RWPE2 (cell line): ENCODE measurements at regions not wholly inside any gene's neighbourhood (a gene's known extent, or its start where the extent isn't known, plus 50 kb on each side); places are given as distances from the start of the nearest gene placed in this dataset.

Experiments
- ATAC-seq: fragments of 200-7000 bp; cut with Tn5 transposase; 3 replicates; pipeline ENCODE4 v1.9.1; 2021; ENCODE audit warnings: low read depth
- DNase-seq: peaks from one replicate; pipeline ENCODE4 v3.0.0-alpha.2; 2020; ENCODE audit warnings: low spot score
- H3K27ac ChIP-seq: fragments of 450-650 bp; 2 replicates; pipeline ENCODE4 v1.5.1; 2017; ENCODE audit warnings: mild to moderate bottlenecking; ENCODE audit not compliant: poor library complexity, severe bottlenecking
- H3K27me3 ChIP-seq: fragments of 250-450 bp; sonication (Bioruptor Pico); 2 replicates; pipeline ENCODE4 v1.5.1; 2021; ENCODE audit warnings: mild to moderate bottlenecking, moderate library complexity; ENCODE audit not compliant: insufficient read depth, poor library complexity, severe bottlenecking
- H3K36me3 ChIP-seq: fragments of 250-450 bp; sonication (Bioruptor Pico); 2 replicates; pipeline ENCODE4 v1.5.1; 2020; ENCODE audit warnings: low read depth, mild to moderate bottlenecking, moderate library complexity
- H3K4me1 ChIP-seq: fragments of 250-450 bp; sonication (Bioruptor Pico); 2 replicates; pipeline ENCODE4 v1.5.1; 2021; ENCODE audit warnings: mild to moderate bottlenecking, moderate library complexity; ENCODE audit not compliant: insufficient read depth, poor library complexity, severe bottlenecking
- H3K4me3 ChIP-seq: fragments of 250-450 bp; sonication (Bioruptor Pico); 2 replicates; pipeline ENCODE4 v1.5.1; 2021; ENCODE audit warnings: mild to moderate bottlenecking, moderate library complexity; ENCODE audit not compliant: severe bottlenecking
- H3K9me3 ChIP-seq: fragments of 250-450 bp; sonication (Bioruptor Pico); 2 replicates; pipeline ENCODE4 v1.5.1; 2021; ENCODE audit warnings: mild to moderate bottlenecking, moderate library complexity; ENCODE audit not compliant: severe bottlenecking
- TF ChIP-seq, protein P1 (sequence below): fragments of 450-650 bp; IDR thresholded peaks from one replicate; pipeline ENCODE4 v1.5.1; 2017; ENCODE audit warnings: mild to moderate bottlenecking, moderate library complexity; ENCODE audit not compliant: poor library complexity, severe bottlenecking

DNA sequence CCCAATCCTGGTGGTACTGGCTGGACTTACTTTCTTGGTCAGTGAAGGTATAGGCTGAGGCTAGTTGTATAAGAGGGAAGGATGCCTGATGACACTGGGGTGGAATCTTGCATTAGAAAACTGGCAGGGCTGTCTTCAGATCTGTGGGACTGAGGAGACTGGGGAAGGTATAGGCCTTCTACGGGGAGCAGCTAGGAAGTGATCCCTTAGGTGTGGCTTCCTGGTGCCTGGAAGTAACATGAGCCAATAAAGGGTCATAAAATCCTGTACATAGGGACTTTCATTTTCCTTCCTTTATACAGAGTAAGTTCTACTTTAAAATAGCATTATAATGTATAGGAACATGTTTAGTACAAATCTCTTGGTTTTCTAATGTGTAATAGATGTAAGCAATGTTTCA lies 716.8 kb downstream of the LRFN5 start:
- ATAC-seq = no peak

DNA sequence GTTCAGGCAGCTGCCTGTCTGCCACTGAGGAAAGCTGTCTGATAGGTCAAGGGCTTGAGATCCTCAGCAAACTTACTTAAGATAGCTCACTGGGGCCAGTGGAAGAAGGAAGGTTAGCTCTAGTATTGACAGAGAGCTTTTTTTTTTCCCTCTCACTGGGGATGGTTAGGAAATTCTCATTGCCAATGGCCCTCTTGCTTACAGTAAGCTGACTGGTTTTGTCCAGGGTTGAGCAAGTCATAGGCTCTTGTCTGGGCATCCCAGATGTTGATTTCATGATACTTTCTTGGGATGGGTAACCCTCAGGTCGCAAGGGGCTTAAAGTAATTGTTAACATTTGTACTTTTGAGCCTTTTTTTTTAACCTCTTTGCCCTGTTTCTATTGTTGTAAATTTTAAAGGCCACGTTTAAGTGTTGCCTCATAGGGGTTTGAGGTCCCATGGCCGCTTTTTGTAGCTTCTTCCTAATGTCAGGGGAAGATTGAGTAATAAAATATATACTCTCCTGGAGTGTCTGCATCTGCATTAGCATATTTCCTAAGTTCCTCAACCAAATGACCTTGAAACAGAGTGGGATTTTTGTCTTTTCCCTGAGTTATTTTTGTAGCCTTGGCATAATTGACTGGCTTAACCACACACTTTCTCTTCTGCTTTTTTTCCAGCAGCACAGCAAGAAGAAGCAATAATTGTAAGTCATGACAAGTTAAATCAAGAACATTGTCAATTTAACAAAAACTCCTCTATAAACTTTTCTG lies 716.0 kb downstream of the LRFN5 start:
- DNase-seq (no peak), ATAC-seq (no peak)
- Histone ChIP-seq H3K27me3 (no peaks in the 10 kb centered on the region), H3K27ac (no peak overlapping the region), H3K4me1 (no peaks in the 10 kb centered on the region), H3K9me3 (peaks cover 2% of the 10 kb centered on the region), H3K36me3 (no peaks in the 10 kb centered on the region), H3K4me3 (no peak overlapping the region)
- TF ChIP-seq, protein P1, sequence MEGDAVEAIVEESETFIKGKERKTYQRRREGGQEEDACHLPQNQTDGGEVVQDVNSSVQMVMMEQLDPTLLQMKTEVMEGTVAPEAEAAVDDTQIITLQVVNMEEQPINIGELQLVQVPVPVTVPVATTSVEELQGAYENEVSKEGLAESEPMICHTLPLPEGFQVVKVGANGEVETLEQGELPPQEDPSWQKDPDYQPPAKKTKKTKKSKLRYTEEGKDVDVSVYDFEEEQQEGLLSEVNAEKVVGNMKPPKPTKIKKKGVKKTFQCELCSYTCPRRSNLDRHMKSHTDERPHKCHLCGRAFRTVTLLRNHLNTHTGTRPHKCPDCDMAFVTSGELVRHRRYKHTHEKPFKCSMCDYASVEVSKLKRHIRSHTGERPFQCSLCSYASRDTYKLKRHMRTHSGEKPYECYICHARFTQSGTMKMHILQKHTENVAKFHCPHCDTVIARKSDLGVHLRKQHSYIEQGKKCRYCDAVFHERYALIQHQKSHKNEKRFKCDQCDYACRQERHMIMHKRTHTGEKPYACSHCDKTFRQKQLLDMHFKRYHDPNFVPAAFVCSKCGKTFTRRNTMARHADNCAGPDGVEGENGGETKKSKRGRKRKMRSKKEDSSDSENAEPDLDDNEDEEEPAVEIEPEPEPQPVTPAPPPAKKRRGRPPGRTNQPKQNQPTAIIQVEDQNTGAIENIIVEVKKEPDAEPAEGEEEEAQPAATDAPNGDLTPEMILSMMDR = no peak

More for the DNA sequence above, 716.8 kb downstream of the LRFN5 start:
- Histone ChIP-seq H3K27ac (no peak overlapping the region), H3K4me1 (no peaks in the 10 kb centered on the region), H3K27me3 (no peaks in the 10 kb centered on the region), H3K9me3 (peaks cover 2% of the 10 kb centered on the region), H3K4me3 (no peak overlapping the region), H3K36me3 (no peaks in the 10 kb centered on the region)
- no peak for DNase-seq
- TF ChIP-seq, protein P1 = no peak

DNA sequence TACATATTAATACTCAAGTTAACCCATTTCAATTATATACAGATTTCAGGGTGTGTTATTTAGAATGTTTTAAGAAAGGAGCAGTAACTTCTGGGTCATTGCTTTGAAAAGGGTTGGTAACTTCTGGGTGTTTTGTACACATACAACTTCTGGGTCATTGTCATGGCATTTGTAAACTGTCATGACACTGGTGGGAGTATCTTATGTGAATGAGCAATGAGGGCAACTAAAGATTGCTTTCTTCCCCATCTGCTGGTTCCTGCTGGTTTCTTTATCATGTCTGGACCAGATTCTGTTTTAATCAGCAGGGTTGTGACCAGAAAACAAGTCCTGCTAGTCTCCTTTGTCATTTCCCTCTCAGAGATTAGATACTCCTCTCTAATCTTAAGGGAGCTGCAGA lies 713.3 kb downstream of the LRFN5 start:
- TF ChIP-seq, protein P1 = no peak
- H3K4me1 ChIP-seq = no peaks in the 10 kb centered on the region
- H3K27me3 ChIP-seq = peaks cover 19% of the 10 kb centered on the region
- H3K27ac ChIP-seq = no peak overlapping the region
- H3K4me3 ChIP-seq = no peak overlapping the region
- no peaks in the 10 kb centered on the region for H3K36me3 ChIP-seq
- ATAC-seq (no peak), DNase-seq (no peak)
- H3K9me3 ChIP-seq = peaks cover 2% of the 10 kb centered on the region

DNA sequence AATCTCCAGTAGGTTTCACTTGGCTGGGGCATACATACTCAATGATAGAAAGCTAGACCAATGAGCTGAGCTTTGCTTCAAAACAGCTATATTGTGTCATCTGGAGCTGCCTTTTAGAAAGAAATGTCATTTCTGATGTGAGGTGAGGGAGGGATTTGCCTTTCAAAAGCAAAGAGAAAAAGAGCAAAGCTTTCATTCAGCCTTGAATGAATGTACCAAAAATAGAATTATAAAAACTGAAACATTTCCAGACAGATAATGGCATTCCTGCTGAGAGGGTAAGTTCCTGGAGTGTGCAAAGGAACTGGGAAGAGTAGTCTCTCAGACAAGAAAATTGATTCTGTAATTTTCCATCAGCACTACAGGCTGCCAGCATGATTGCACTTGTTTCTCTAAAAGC lies 710.0 kb downstream of the LRFN5 start:
- no peaks in the 10 kb centered on the region for H3K4me1 ChIP-seq
- no peak for ATAC-seq
- TF ChIP-seq, protein P1 = no peak
- H3K27me3 ChIP-seq = peaks cover 28% of the 10 kb centered on the region
- peaks cover 2% of the 10 kb centered on the region for H3K9me3 ChIP-seq
- no peak overlapping the region for H3K4me3 ChIP-seq
- H3K27ac ChIP-seq = no peak overlapping the region
- H3K36me3 ChIP-seq = no peaks in the 10 kb centered on the region
- DNase-seq = no peak

DNA sequence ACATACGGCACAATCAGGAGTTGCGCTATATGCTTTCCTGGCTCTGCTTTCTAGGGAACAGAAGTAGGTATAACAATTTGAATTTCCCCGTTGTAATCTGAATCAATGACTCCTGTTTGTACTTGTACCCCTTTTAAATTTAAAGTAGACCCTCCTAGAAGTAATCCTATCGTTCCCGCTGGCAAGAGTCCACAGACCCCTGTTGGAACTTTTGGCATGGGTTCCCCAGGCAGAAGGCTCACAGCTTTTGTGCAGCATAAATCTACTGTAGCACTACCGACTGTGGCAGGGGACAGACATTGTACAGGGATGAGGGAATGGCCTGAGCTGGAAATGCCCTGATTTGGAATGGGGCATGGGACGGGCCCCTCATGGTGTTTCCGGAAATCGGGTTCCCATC lies 705.2 kb downstream of the LRFN5 start:
- no peaks in the 10 kb centered on the region for H3K4me1 ChIP-seq
- H3K4me3 ChIP-seq = no peak overlapping the region
- TF ChIP-seq, protein P1 = no peak
- peaks cover 26% of the 10 kb centered on the region for H3K27me3 ChIP-seq
- H3K27ac ChIP-seq = no peak overlapping the region
- ATAC-seq (no peak), DNase-seq (no peak)
- no peaks in the 10 kb centered on the region for H3K36me3 ChIP-seq
- no peaks in the 10 kb centered on the region for H3K9me3 ChIP-seq
